DOHH2 (cell line): ENCODE measurements at regions not wholly inside any gene's neighbourhood (a gene's known extent, or its start where the extent isn't known, plus 50 kb on each side); places are given as distances from the start of the nearest gene placed in this dataset.

Experiments
- H3F3A ChIP-seq: fragments of 200-600 bp; sonication (generic), shearing (Covaris generic); 2 replicates; pipeline ENCODE4 v1.6.0; 2016; ENCODE audit warnings: antibody characterized with exemption, mild to moderate bottlenecking; ENCODE audit not compliant: control insufficient read depth, insufficient read depth
- H3K27ac ChIP-seq: fragments of 200-600 bp; sonication (generic); 2 replicates; pipeline ENCODE4 v1.5.1; 2014; ENCODE audit warnings: low read depth, mild to moderate bottlenecking, low read length, moderate library complexity
- H3K27me3 ChIP-seq: fragments of 200-600 bp; sonication (generic); 2 replicates; pipeline ENCODE4 v1.6.1; 2014; ENCODE audit warnings: mild to moderate bottlenecking, low read length, mixed read lengths; ENCODE audit not compliant: control insufficient read depth
- H3K36me3 ChIP-seq: fragments of 200-600 bp; sonication (generic); 2 replicates; pipeline ENCODE4 v1.6.1; 2014; ENCODE audit warnings: mild to moderate bottlenecking, low read length, moderate library complexity, mixed read lengths; ENCODE audit not compliant: control insufficient read depth
- H3K4me1 ChIP-seq: fragments of 200-600 bp; sonication (generic); 2 replicates; pipeline ENCODE4 v1.6.1; 2014; ENCODE audit warnings: mild to moderate bottlenecking, low read length, mixed read lengths; ENCODE audit not compliant: control insufficient read depth
- H3K4me2 ChIP-seq: fragments of 200-600 bp; sonication (generic); 2 replicates; pipeline ENCODE4 v1.6.0; 2014; ENCODE audit warnings: mild to moderate bottlenecking, low read length, moderate library complexity
- H3K4me3 ChIP-seq: fragments of 200-600 bp; sonication (generic); 2 replicates; pipeline ENCODE4 v1.5.1; 2014; ENCODE audit warnings: mild to moderate bottlenecking, low read length, mixed read lengths
- H3K79me2 ChIP-seq: fragments of 200-600 bp; sonication (generic); 2 replicates; pipeline ENCODE4 v1.6.1; 2014; ENCODE audit warnings: mild to moderate bottlenecking, low read length, mixed read lengths; ENCODE audit not compliant: control insufficient read depth
- H3K9me2 ChIP-seq: fragments of 200-600 bp; sonication (generic); replicated peaks from 2 replicates; pipeline ENCODE4 v1.6.1; 2014; ENCODE audit warnings: mild to moderate bottlenecking, low read length, mixed read lengths; ENCODE audit not compliant: control insufficient read depth
- H3K9me3 ChIP-seq: fragments of 200-600 bp; sonication (generic); 2 replicates; pipeline ENCODE4 v1.6.1; 2014; ENCODE audit warnings: antibody characterized with exemption, low read length, mixed read lengths; ENCODE audit not compliant: control insufficient read depth, insufficient read depth
- H4K20me1 ChIP-seq: fragments of 200-600 bp; sonication (generic); 2 replicates; pipeline ENCODE4 v1.6.0; 2014; ENCODE audit warnings: low read depth, mild to moderate bottlenecking, antibody characterized with exemption, low read length, moderate library complexity; ENCODE audit not compliant: control insufficient read depth, insufficient read depth
- CTCF ChIP-seq: fragments of 200-600 bp; sonication (generic); IDR thresholded peaks from one replicate; pipeline ENCODE4 v1.5.1; 2014; ENCODE audit warnings: antibody characterized with exemption, mild to moderate bottlenecking, low read depth, low read length; ENCODE audit not compliant: poor library complexity, severe bottlenecking
- EZH2phosphoT487 ChIP-seq: fragments of 200-600 bp; sonication (generic); IDR thresholded peaks from 2 replicates; pipeline ENCODE4 v1.6.1; 2017; ENCODE audit warnings: borderline replicate concordance, mild to moderate bottlenecking, antibody characterized with exemption, low read length, moderate library complexity, mixed read lengths

GRCh38 chr18:53771664-53772063 is 452.8 kb downstream of the MBD2 start:
- H3K4me3 ChIP-seq: no peak overlapping the region
- H3K9me2 ChIP-seq: no peaks in the 10 kb centered on the region

GRCh38 chr18:53765211-53765610 is 459.3 kb downstream of the MBD2 start:
- Histone ChIP-seq H3K4me1 (no peaks in the 10 kb centered on the region), H3K36me3 (no peaks in the 10 kb centered on the region), H3K79me2 (no peaks in the 10 kb centered on the region), H3F3A (no peaks in the 10 kb centered on the region), H3K4me2 (no peak overlapping the region), H4K20me1 (no peaks in the 10 kb centered on the region), H3K27ac (no peak overlapping the region), H3K9me3 (no peaks in the 10 kb centered on the region; the same call in 1 of the 2 replicates), H3K4me3 (no peak overlapping the region), H3K27me3 (no peaks in the 10 kb centered on the region), H3K9me2 (no peaks in the 10 kb centered on the region)
- TF ChIP-seq CTCF (no peak), EZH2phosphoT487 (no peak)

More at GRCh38 chr18:53771664-53772063, 452.8 kb downstream of the MBD2 start:
- H3K27ac ChIP-seq: no peak overlapping the region
- H3F3A ChIP-seq: no peaks in the 10 kb centered on the region
- no peaks in the 10 kb centered on the region for H3K27me3 ChIP-seq
- H4K20me1 ChIP-seq: no peaks in the 10 kb centered on the region
- no peaks in the 10 kb centered on the region for H3K4me1 ChIP-seq
- H3K36me3 ChIP-seq: no peaks in the 10 kb centered on the region
- H3K4me2 ChIP-seq: no peak overlapping the region
- no peaks in the 10 kb centered on the region; the same call in 1 of the 2 replicates for H3K9me3 ChIP-seq
- no peak for TF ChIP-seq CTCF
- TF ChIP-seq EZH2phosphoT487: no peak
- no peaks in the 10 kb centered on the region for H3K79me2 ChIP-seq

- TF ChIP-seq EZH2phosphoT487 (no peak), CTCF (no peak)
Observed at GRCh38 chr18:53764086-53764485, 460.4 kb downstream of the MBD2 start.

More at GRCh38 chr18:53764086-53764485, 460.4 kb downstream of the MBD2 start:
- H3K4me1 ChIP-seq: no peaks in the 10 kb centered on the region
- no peaks in the 10 kb centered on the region for H3K79me2 ChIP-seq
- no peaks in the 10 kb centered on the region; the same call in 1 of the 2 replicates for H3K9me3 ChIP-seq
- no peaks in the 10 kb centered on the region for H3K27me3 ChIP-seq
- no peak overlapping the region for H3K4me2 ChIP-seq
- H3K27ac ChIP-seq: no peak overlapping the region
- no peaks in the 10 kb centered on the region for H4K20me1 ChIP-seq
- no peaks in the 10 kb centered on the region for H3K36me3 ChIP-seq
- no peaks in the 10 kb centered on the region for H3K9me2 ChIP-seq
- no peaks in the 10 kb centered on the region for H3F3A ChIP-seq
- no peak overlapping the region for H3K4me3 ChIP-seq
